SJSA1 (cell line): ENCODE measurements at regions not wholly inside any gene's neighbourhood (a gene's known extent, or its start where the extent isn't known, plus 50 kb on each side); places are given as distances from the start of the nearest gene placed in this dataset.

Source experiments
- DNase-seq, 2 experiments: peaks; one replicate each; pipeline ENCODE4 v3.0.0-alpha.2; 2015 to 2020; ENCODE audit warnings: low spot score in 2 of 2, low read depth in 1 of 2
- H3K27ac ChIP-seq: fragments of 250-450 bp; sonication (Bioruptor Pico); 2 replicates; pipeline ENCODE4 v1.5.1; 2020; ENCODE audit warnings: mild to moderate bottlenecking, moderate library complexity
- H3K27me3 ChIP-seq: fragments of 250-450 bp; sonication (Bioruptor Pico); replicated peaks from 2 replicates; pipeline ENCODE4 v1.5.1; 2020; ENCODE audit warnings: mild to moderate bottlenecking, moderate library complexity
- H3K36me3 ChIP-seq: fragments of 250-450 bp; sonication (Bioruptor Pico); 2 replicates; pipeline ENCODE4 v1.5.1; 2020; ENCODE audit warnings: mild to moderate bottlenecking
- H3K4me1 ChIP-seq: fragments of 250-450 bp; sonication (Bioruptor Pico); replicated peaks from 2 replicates; pipeline ENCODE4 v1.6.1; 2021; ENCODE audit warnings: mild to moderate bottlenecking
- H3K4me3 ChIP-seq: fragments of 250-450 bp; sonication (Bioruptor Pico); 2 replicates; pipeline ENCODE4 v1.5.1; 2020; ENCODE audit warnings: mild to moderate bottlenecking
- H3K9me3 ChIP-seq: fragments of 250-450 bp; sonication (Bioruptor Pico); replicated peaks from 2 replicates; pipeline ENCODE4 v1.5.1; 2020; ENCODE audit warnings: mild to moderate bottlenecking

DNA sequence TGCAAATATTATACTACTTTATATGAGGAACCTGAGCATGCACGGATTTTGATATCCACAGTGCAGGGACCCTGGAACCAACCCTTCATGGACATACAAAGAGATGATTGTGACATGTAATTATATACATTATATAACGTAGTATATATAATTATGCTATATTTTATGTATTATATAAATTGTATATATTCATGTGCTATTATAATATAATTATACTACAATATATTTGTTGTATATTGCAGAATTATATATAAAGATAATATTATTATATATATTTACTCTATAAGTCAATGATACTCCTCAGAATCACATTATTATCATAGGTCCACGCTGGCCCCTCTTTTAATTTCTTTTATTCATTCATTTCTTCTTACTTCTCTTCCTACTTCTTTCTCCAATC lies 70.9 kb downstream of the TNFSF18 start:
- H3K27ac ChIP-seq, result no peak overlapping the region
- H3K9me3 ChIP-seq, result no peaks in the 10 kb centered on the region
- H3K4me1 ChIP-seq, result peaks cover 23% of the 10 kb centered on the region
- DNase-seq, result no peak
- H3K36me3 ChIP-seq, result no peaks in the 10 kb centered on the region
- H3K27me3 ChIP-seq, result no peaks in the 10 kb centered on the region
- no peak overlapping the region for H3K4me3 ChIP-seq

DNA sequence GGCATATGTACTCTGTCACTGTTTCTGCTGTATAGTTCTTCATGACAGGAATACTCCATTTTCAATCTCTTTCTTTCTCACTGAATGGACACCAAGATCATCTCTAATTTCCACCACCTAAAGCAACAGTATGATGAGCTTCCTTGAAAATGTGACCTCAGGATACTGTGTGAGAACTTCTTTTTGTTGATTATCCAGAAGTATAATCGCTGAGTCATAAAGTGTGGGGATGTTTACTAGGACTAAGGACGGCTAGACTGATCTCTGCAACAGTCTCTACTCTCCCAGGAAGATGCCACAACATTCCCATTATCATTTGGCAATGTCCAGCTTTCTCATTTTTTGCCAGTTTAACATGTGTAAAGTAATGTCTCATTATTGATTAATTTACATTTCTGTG lies 70.3 kb downstream of the TNFSF18 start:
- peak in 1 of 2 experiments; percentile 62 for DNase-seq
- Histone ChIP-seq H3K9me3 (no peaks in the 10 kb centered on the region), H3K27me3 (no peaks in the 10 kb centered on the region), H3K27ac (0 out of 2 replicates have a peak overlapping the region, but pooled peaks have one; percentile 13), H3K4me3 (no peak overlapping the region), H3K4me1 (peaks cover 23% of the 10 kb centered on the region), H3K36me3 (no peaks in the 10 kb centered on the region)

DNA sequence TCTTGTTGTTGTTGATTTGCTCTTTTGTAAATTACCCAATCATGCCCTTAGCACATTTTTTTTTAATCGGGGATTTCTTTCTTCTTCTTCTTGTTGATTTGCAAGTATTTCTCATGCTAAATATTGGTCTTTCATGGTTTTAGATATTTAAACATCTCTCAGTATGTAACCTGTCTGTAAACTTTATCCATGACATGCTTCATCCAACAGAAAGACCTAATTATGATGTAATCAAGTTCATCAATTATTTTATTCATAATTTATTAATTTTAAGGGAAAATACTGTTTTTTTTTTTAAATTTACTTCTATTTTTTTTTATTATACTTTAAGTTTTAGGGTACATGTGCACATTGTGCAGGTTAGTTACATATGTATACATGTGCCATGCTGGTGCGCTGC lies 69.8 kb downstream of the TNFSF18 start:
- Histone ChIP-seq H3K36me3 (no peaks in the 10 kb centered on the region), H3K9me3 (no peaks in the 10 kb centered on the region), H3K4me3 (no peak overlapping the region), H3K4me1 (peaks cover 19% of the 10 kb centered on the region), H3K27me3 (no peaks in the 10 kb centered on the region), H3K27ac (peak overlapping the region; percentile 13; the same call in 1 of the 2 replicates)
- DNase-seq, result no peak
